ENCODE measurements at regions not wholly inside any gene's neighbourhood (a gene's known extent, or its start where the extent isn't known, plus 50 kb on each side); places are given as distances from the start of the nearest gene placed in this dataset.

GRCh38 chr4:60122820-60123219, 1077.3 kb upstream of the ADGRL3 start:
- Histone ChIP-seq H3K9me3 (ENCODE audit: control insufficient read depth in 2 of 2, low read length in 2 of 2) (no peaks in the 10 kb centered on the region), H3K36me3 (ENCODE audit: control insufficient read depth in 2 of 2, insufficient read depth in 2 of 2, low read length in 2 of 2) (no peaks in the 10 kb centered on the region), H3K9ac (ENCODE audit: low read depth in 1 of 2, low read length in 2 of 2) (no peak overlapping the region), H3K4me1 (ENCODE audit: control insufficient read depth in 2 of 2, insufficient read depth in 2 of 2, low read length in 2 of 2) (no peaks in the 10 kb centered on the region), H3K27ac (ENCODE audit: low read depth in 2 of 2, low read length in 2 of 2) (no peak overlapping the region), H3K27me3 (ENCODE audit: control insufficient read depth in 2 of 2, insufficient read depth in 2 of 2, low read length in 2 of 2) (no peaks in the 10 kb centered on the region), H3K4me3 (ENCODE audit: low read length in 2 of 2) (no peak overlapping the region)

GRCh38 chr4:60128888-60129287, 1071.2 kb upstream of the ADGRL3 start:
- Histone ChIP-seq H3K27ac (ENCODE audit: low read depth in 2 of 2, low read length in 2 of 2) (no peak overlapping the region), H3K27me3 (ENCODE audit: control insufficient read depth in 2 of 2, insufficient read depth in 2 of 2, low read length in 2 of 2) (no peaks in the 10 kb centered on the region), H3K9ac (ENCODE audit: low read depth in 1 of 2, low read length in 2 of 2) (no peak overlapping the region), H3K4me3 (ENCODE audit: low read length in 2 of 2) (no peak overlapping the region), H3K36me3 (ENCODE audit: control insufficient read depth in 2 of 2, insufficient read depth in 2 of 2, low read length in 2 of 2) (no peaks in the 10 kb centered on the region), H3K9me3 (ENCODE audit: control insufficient read depth in 2 of 2, low read length in 2 of 2) (no peaks in the 10 kb centered on the region), H3K4me1 (ENCODE audit: control insufficient read depth in 2 of 2, insufficient read depth in 2 of 2, low read length in 2 of 2) (no peaks in the 10 kb centered on the region)

- H3K9ac ChIP-seq (ENCODE audit: low read depth in 1 of 2, low read length in 2 of 2): no peak overlapping the region
- H3K4me1 ChIP-seq (ENCODE audit: control insufficient read depth in 2 of 2, insufficient read depth in 2 of 2, low read length in 2 of 2): no peaks in the 10 kb centered on the region
- H3K36me3 ChIP-seq (ENCODE audit: control insufficient read depth in 2 of 2, insufficient read depth in 2 of 2, low read length in 2 of 2): no peaks in the 10 kb centered on the region
- H3K9me3 ChIP-seq (ENCODE audit: control insufficient read depth in 2 of 2, low read length in 2 of 2): no peaks in the 10 kb centered on the region
- H3K27me3 ChIP-seq (ENCODE audit: control insufficient read depth in 2 of 2, insufficient read depth in 2 of 2, low read length in 2 of 2): no peaks in the 10 kb centered on the region
- no peak overlapping the region for H3K27ac ChIP-seq (ENCODE audit: low read depth in 2 of 2, low read length in 2 of 2)
- no peak overlapping the region for H3K4me3 ChIP-seq (ENCODE audit: low read length in 2 of 2)
Measured at GRCh38 chr4:60129740-60130139, 1070.4 kb upstream of the ADGRL3 start.

- Histone ChIP-seq H3K9ac (ENCODE audit: low read depth in 1 of 2, low read length in 2 of 2) (no peak overlapping the region), H3K36me3 (ENCODE audit: control insufficient read depth in 2 of 2, insufficient read depth in 2 of 2, low read length in 2 of 2) (no peaks in the 10 kb centered on the region), H3K4me1 (ENCODE audit: control insufficient read depth in 2 of 2, insufficient read depth in 2 of 2, low read length in 2 of 2) (no peaks in the 10 kb centered on the region), H3K4me3 (ENCODE audit: low read length in 2 of 2) (no peak overlapping the region), H3K9me3 (ENCODE audit: control insufficient read depth in 2 of 2, low read length in 2 of 2) (no peaks in the 10 kb centered on the region), H3K27ac (ENCODE audit: low read depth in 2 of 2, low read length in 2 of 2) (no peak overlapping the region), H3K27me3 (ENCODE audit: control insufficient read depth in 2 of 2, insufficient read depth in 2 of 2, low read length in 2 of 2) (no peaks in the 10 kb centered on the region)
Measured at GRCh38 chr4:60133375-60133774, 1066.8 kb upstream of the ADGRL3 start.

- Histone ChIP-seq H3K27ac (ENCODE audit: low read depth in 2 of 2, low read length in 2 of 2) (no peak overlapping the region), H3K9ac (ENCODE audit: low read depth in 1 of 2, low read length in 2 of 2) (no peak overlapping the region), H3K9me3 (ENCODE audit: control insufficient read depth in 2 of 2, low read length in 2 of 2) (no peaks in the 10 kb centered on the region), H3K27me3 (ENCODE audit: control insufficient read depth in 2 of 2, insufficient read depth in 2 of 2, low read length in 2 of 2) (no peaks in the 10 kb centered on the region), H3K4me1 (ENCODE audit: control insufficient read depth in 2 of 2, insufficient read depth in 2 of 2, low read length in 2 of 2) (no peaks in the 10 kb centered on the region), H3K36me3 (ENCODE audit: control insufficient read depth in 2 of 2, insufficient read depth in 2 of 2, low read length in 2 of 2) (no peaks in the 10 kb centered on the region), H3K4me3 (ENCODE audit: low read length in 2 of 2) (no peak overlapping the region)
Measured at GRCh38 chr4:60134099-60134498, 1066.0 kb upstream of the ADGRL3 start.

GRCh38 chr4:60155088-60155487, 1045.0 kb upstream of the ADGRL3 start:
- H3K36me3 ChIP-seq (ENCODE audit: control insufficient read depth in 2 of 2, insufficient read depth in 2 of 2, low read length in 2 of 2): no peaks in the 10 kb centered on the region
- H3K9me3 ChIP-seq (ENCODE audit: control insufficient read depth in 2 of 2, low read length in 2 of 2): peaks cover 0 to 2% of the 10 kb centered on the region in 2 donors
- H3K9ac ChIP-seq (ENCODE audit: low read depth in 1 of 2, low read length in 2 of 2): no peak overlapping the region
- H3K4me3 ChIP-seq (ENCODE audit: low read length in 2 of 2): no peak overlapping the region
- no peaks in the 10 kb centered on the region for H3K4me1 ChIP-seq (ENCODE audit: control insufficient read depth in 2 of 2, insufficient read depth in 2 of 2, low read length in 2 of 2)
- no peaks in the 10 kb centered on the region for H3K27me3 ChIP-seq (ENCODE audit: control insufficient read depth in 2 of 2, insufficient read depth in 2 of 2, low read length in 2 of 2)
- no peak overlapping the region for H3K27ac ChIP-seq (ENCODE audit: low read depth in 2 of 2, low read length in 2 of 2)

GRCh38 chr4:60173103-60173502, 1027.0 kb upstream of the ADGRL3 start:
- H3K9me3 ChIP-seq (ENCODE audit: control insufficient read depth in 2 of 2, low read length in 2 of 2): peaks cover 0 to 4% of the 10 kb centered on the region in 2 donors
- no peak overlapping the region for H3K4me3 ChIP-seq (ENCODE audit: low read length in 2 of 2)
- no peak overlapping the region for H3K9ac ChIP-seq (ENCODE audit: low read depth in 1 of 2, low read length in 2 of 2)
- no peak overlapping the region for H3K27ac ChIP-seq (ENCODE audit: low read depth in 2 of 2, low read length in 2 of 2)
- no peaks in the 10 kb centered on the region for H3K36me3 ChIP-seq (ENCODE audit: control insufficient read depth in 2 of 2, insufficient read depth in 2 of 2, low read length in 2 of 2)
- H3K4me1 ChIP-seq (ENCODE audit: control insufficient read depth in 2 of 2, insufficient read depth in 2 of 2, low read length in 2 of 2): no peaks in the 10 kb centered on the region
- H3K27me3 ChIP-seq (ENCODE audit: control insufficient read depth in 2 of 2, insufficient read depth in 2 of 2, low read length in 2 of 2): no peaks in the 10 kb centered on the region

- H3K9me3 ChIP-seq (ENCODE audit: control insufficient read depth in 2 of 2, low read length in 2 of 2): peaks cover 0 to 4% of the 10 kb centered on the region in 2 donors
Measured at GRCh38 chr4:60173718-60174117, 1026.4 kb upstream of the ADGRL3 start.

GRCh38 chr4:60175241-60175640, 1024.9 kb upstream of the ADGRL3 start:
- no peak overlapping the region for H3K9ac ChIP-seq (ENCODE audit: low read depth in 1 of 2, low read length in 2 of 2)
- H3K9me3 ChIP-seq (ENCODE audit: control insufficient read depth in 2 of 2, low read length in 2 of 2): peaks cover 0 to 4% of the 10 kb centered on the region in 2 donors
- H3K4me3 ChIP-seq (ENCODE audit: low read length in 2 of 2): no peak overlapping the region
- no peak overlapping the region for H3K27ac ChIP-seq (ENCODE audit: low read depth in 2 of 2, low read length in 2 of 2)
- H3K4me1 ChIP-seq (ENCODE audit: control insufficient read depth in 2 of 2, insufficient read depth in 2 of 2, low read length in 2 of 2): no peaks in the 10 kb centered on the region
- no peaks in the 10 kb centered on the region for H3K27me3 ChIP-seq (ENCODE audit: control insufficient read depth in 2 of 2, insufficient read depth in 2 of 2, low read length in 2 of 2)
- H3K36me3 ChIP-seq (ENCODE audit: control insufficient read depth in 2 of 2, insufficient read depth in 2 of 2, low read length in 2 of 2): no peaks in the 10 kb centered on the region

More at GRCh38 chr4:60173718-60174117, 1026.4 kb upstream of the ADGRL3 start:
- Histone ChIP-seq H3K4me1 (ENCODE audit: control insufficient read depth in 2 of 2, insufficient read depth in 2 of 2, low read length in 2 of 2) (no peaks in the 10 kb centered on the region), H3K27me3 (ENCODE audit: control insufficient read depth in 2 of 2, insufficient read depth in 2 of 2, low read length in 2 of 2) (no peaks in the 10 kb centered on the region), H3K36me3 (ENCODE audit: control insufficient read depth in 2 of 2, insufficient read depth in 2 of 2, low read length in 2 of 2) (no peaks in the 10 kb centered on the region), H3K4me3 (ENCODE audit: low read length in 2 of 2) (no peak overlapping the region), H3K27ac (ENCODE audit: low read depth in 2 of 2, low read length in 2 of 2) (no peak overlapping the region), H3K9ac (ENCODE audit: low read depth in 1 of 2, low read length in 2 of 2) (no peak overlapping the region)

GRCh38 chr4:60187428-60187827, 1012.7 kb upstream of the ADGRL3 start:
- no peaks in the 10 kb centered on the region for H3K27me3 ChIP-seq (ENCODE audit: control insufficient read depth in 2 of 2, insufficient read depth in 2 of 2, low read length in 2 of 2)
- no peaks in the 10 kb centered on the region for H3K9me3 ChIP-seq (ENCODE audit: control insufficient read depth in 2 of 2, low read length in 2 of 2)
- H3K4me3 ChIP-seq (ENCODE audit: low read length in 2 of 2): no peak overlapping the region
- no peaks in the 10 kb centered on the region for H3K4me1 ChIP-seq (ENCODE audit: control insufficient read depth in 2 of 2, insufficient read depth in 2 of 2, low read length in 2 of 2)
- H3K36me3 ChIP-seq (ENCODE audit: control insufficient read depth in 2 of 2, insufficient read depth in 2 of 2, low read length in 2 of 2): no peaks in the 10 kb centered on the region
- H3K9ac ChIP-seq (ENCODE audit: low read depth in 1 of 2, low read length in 2 of 2): no peak overlapping the region
- no peak overlapping the region for H3K27ac ChIP-seq (ENCODE audit: low read depth in 2 of 2, low read length in 2 of 2)

- no peak overlapping the region for H3K4me3 ChIP-seq (ENCODE audit: low read length in 2 of 2)
- no peak overlapping the region for H3K9ac ChIP-seq (ENCODE audit: low read depth in 1 of 2, low read length in 2 of 2)
- H3K27ac ChIP-seq (ENCODE audit: low read depth in 2 of 2, low read length in 2 of 2): no peak overlapping the region
- no peaks in the 10 kb centered on the region for H3K27me3 ChIP-seq (ENCODE audit: control insufficient read depth in 2 of 2, insufficient read depth in 2 of 2, low read length in 2 of 2)
- no peaks in the 10 kb centered on the region for H3K9me3 ChIP-seq (ENCODE audit: control insufficient read depth in 2 of 2, low read length in 2 of 2)
- H3K36me3 ChIP-seq (ENCODE audit: control insufficient read depth in 2 of 2, insufficient read depth in 2 of 2, low read length in 2 of 2): no peaks in the 10 kb centered on the region
- H3K4me1 ChIP-seq (ENCODE audit: control insufficient read depth in 2 of 2, insufficient read depth in 2 of 2, low read length in 2 of 2): no peaks in the 10 kb centered on the region
Measured at GRCh38 chr4:60189286-60189685, 1010.8 kb upstream of the ADGRL3 start.

Data from mucosa of rectum (tissue), 2 donors.